GM18858 (cell line): ENCODE measurements at regions not wholly inside any gene's neighbourhood (a gene's known extent, or its start where the extent isn't known, plus 50 kb on each side); places are given as distances from the start of the nearest gene placed in this dataset.

Source experiments
- ATAC-seq: cut with Tn5 transposase; IDR thresholded peaks from one replicate; pipeline ENCODE4 v1.9.1; 2021; ENCODE audit not compliant: unreplicated experiment

GRCh38 chr2:37425408-37425807 lies 81.0 kb downstream of the QPCT start:
- ATAC-seq, result no peak

- ATAC-seq, result no peak
Measured at GRCh38 chr2:37427241-37427640, 82.8 kb downstream of the QPCT start.

- ATAC-seq, result no peak
Measured at GRCh38 chr2:37436323-37436722, 91.9 kb downstream of the QPCT start.

GRCh38 chr2:37439131-37439642 lies 94.8 kb downstream of the QPCT start:
- no peak for ATAC-seq

GRCh38 chr2:37441055-37441454 lies 96.6 kb downstream of the QPCT start:
- no peak for ATAC-seq

- no peak for ATAC-seq
Measured at GRCh38 chr2:37443082-37443481, 98.7 kb downstream of the QPCT start.

- ATAC-seq, result no peak
Measured at GRCh38 chr2:37447446-37447845, 103.0 kb downstream of the QPCT start.

GRCh38 chr2:37448342-37449120 lies 104.1 kb downstream of the QPCT start:
- no peak for ATAC-seq

- ATAC-seq, result no peak
Measured at GRCh38 chr2:37449761-37450296, 105.4 kb downstream of the QPCT start.

- no peak for ATAC-seq
Measured at GRCh38 chr2:37453027-37453426, 108.6 kb downstream of the QPCT start.

- ATAC-seq, result no peak
Measured at GRCh38 chr2:37454851-37455762, 110.7 kb downstream of the QPCT start.

- no peak for ATAC-seq
Measured at GRCh38 chr2:37456479-37456878, 112.0 kb downstream of the QPCT start.

- no peak for ATAC-seq
Measured at GRCh38 chr2:37457401-37457901, 113.0 kb downstream of the QPCT start.

GRCh38 chr2:37458133-37458532 lies 113.7 kb downstream of the QPCT start:
- no peak for ATAC-seq

GRCh38 chr2:37459095-37459981 lies 114.9 kb downstream of the QPCT start:
- no peak for ATAC-seq

GRCh38 chr2:37460896-37461229 lies 116.4 kb downstream of the QPCT start:
- ATAC-seq, result no peak

- ATAC-seq, result no peak
Measured at GRCh38 chr2:37464067-37464466, 119.6 kb downstream of the QPCT start.

- no peak for ATAC-seq
Measured at GRCh38 chr2:37466533-37467222, 122.2 kb downstream of the QPCT start.

GRCh38 chr2:37468170-37468569 lies 123.7 kb downstream of the QPCT start:
- no peak for ATAC-seq

GRCh38 chr2:37469126-37469525 lies 124.7 kb downstream of the QPCT start:
- ATAC-seq, result no peak
